ENCODE measurements at regions not wholly inside any gene's neighbourhood (a gene's known extent, or its start where the extent isn't known, plus 50 kb on each side); places are given as distances from the start of the nearest gene placed in this dataset.

DNA sequence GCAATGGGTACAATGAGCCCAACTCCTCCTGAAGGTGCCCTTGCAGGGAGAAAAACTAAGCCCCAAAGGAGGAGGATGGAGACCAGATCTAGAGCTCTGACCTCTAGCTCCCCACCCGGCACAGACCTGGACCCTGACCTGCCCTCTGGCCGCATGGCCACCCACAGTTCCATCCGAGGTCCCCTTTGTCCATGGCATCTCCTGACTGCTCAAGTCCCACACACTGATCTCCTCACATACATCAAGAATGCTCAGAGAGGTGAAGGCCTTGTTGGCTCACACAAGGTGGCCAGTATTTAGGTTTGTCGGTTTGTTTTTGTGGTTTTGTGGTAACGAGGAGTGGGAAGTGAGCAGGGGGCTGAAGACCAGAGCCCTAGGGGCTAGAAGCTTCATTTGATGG lies 423.5 kb upstream of the B3GAT1 start:
- TF ChIP-seq, protein P1, sequence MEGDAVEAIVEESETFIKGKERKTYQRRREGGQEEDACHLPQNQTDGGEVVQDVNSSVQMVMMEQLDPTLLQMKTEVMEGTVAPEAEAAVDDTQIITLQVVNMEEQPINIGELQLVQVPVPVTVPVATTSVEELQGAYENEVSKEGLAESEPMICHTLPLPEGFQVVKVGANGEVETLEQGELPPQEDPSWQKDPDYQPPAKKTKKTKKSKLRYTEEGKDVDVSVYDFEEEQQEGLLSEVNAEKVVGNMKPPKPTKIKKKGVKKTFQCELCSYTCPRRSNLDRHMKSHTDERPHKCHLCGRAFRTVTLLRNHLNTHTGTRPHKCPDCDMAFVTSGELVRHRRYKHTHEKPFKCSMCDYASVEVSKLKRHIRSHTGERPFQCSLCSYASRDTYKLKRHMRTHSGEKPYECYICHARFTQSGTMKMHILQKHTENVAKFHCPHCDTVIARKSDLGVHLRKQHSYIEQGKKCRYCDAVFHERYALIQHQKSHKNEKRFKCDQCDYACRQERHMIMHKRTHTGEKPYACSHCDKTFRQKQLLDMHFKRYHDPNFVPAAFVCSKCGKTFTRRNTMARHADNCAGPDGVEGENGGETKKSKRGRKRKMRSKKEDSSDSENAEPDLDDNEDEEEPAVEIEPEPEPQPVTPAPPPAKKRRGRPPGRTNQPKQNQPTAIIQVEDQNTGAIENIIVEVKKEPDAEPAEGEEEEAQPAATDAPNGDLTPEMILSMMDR (IDR thresholded peaks at IDR 0.05): no peak
- TF ChIP-seq TCF7L2 (IDR thresholded peaks at IDR 0.05; ENCODE audit: low read depth, low read length) (no peak), POLR2AphosphoS5 (IDR thresholded peaks at IDR 0.05; ENCODE audit: low read depth, low read length) (no peak)

All from Panc1 (cell line).